Stimulated activated CD8-positive, alpha-beta memory T cell treated with anti-CD3 and anti-CD28 coated beads, Interleukin-4, amount 100 ng/mL, for 4 hours (primary cell): ENCODE measurements at regions not wholly inside any gene's neighbourhood (a gene's known extent, or its start where the extent isn't known, plus 50 kb on each side); places are given as distances from the start of the nearest gene placed in this dataset.

Experiments used
- DNase-seq, 2 donors: peaks; one replicate each; pipeline ENCODE4 v3.0.0-alpha.2; 2020; ENCODE audit warnings: low read depth in 2 of 2, low spot score in 1 of 2

DNA sequence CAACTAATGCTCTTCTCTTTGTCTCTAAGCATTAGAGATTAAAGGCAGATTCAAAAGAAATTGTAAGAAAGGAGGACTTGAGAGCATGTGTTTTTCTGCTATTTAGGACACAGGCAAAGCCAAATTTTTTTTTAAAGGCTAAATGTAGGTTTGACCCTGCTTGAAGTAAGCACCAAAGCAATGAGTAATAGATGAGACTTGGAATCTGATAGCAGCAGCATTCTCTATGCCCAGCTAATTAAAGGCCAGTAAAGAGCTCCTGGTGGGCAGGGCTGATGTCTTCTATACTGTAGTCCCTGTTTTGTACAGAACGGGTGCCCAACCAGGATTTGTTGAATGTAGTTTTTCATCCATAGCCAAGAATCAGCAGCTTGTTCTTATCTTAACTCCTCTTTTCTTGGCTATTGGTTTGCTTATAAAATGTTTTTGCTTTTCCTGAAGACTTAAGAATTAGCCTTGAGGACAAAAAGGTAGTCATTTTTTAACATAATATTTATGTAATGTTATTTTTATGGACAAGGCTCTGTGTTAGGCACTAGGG lies 179.6 kb downstream of the LMO4 start:
- DNase-seq: no peak

DNA sequence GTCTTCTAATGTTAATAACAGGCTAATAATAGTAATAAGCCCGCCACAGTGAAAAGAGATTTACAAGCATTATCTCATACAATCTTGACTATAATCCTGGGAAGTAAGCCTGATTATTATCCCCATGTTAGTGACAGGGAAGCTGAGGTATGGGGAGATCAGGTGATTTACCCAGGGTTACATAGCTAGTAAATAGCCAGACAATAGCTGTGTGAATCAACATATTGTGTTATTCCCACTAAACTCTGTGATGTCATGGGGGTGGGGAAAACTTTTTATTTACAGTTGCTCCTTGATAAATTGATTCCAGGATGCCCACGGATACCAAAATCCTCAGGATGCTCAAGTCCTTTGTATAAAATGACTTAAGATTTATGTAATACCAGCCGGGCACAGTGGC lies 181.9 kb downstream of the LMO4 start:
- DNase-seq: no peak

DNA sequence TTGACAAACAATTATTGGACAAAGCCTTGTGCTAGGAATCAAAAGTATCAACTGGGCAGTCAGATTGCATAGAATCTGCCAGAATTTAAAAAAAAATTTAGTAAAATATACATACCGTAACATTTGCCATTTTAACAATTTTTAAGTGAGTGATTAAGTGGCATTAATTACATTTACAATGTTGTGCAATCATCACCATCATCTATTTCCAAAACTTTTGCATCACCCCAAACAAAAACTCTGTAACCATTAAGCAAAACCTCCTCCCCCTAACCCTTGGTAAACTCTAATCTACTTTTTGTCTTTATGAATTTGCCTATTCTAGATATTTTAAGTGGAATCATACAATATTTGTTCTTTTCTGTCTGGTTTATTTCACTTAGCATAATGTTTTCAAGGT lies 182.8 kb downstream of the LMO4 start:
- DNase-seq: no peak

DNA sequence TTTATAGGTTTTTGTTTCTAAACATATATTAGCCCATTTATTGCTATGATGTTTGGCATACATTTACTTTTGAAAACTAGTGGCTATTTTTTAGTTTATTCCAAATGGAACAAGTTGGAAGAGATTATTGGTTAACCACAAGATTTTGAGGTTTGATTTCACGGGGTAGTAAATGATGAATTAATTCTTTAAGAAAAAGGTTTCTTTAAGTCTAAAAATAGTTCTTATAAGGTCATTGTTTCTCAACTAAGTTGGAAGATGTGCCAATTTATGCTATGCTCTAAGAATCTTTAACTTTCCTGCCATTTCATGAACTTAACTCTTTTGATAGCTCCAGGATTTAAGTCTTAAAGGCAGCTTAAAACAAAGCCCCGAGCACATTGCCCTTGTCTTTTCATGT lies 183.8 kb downstream of the LMO4 start:
- DNase-seq: no peak

DNA sequence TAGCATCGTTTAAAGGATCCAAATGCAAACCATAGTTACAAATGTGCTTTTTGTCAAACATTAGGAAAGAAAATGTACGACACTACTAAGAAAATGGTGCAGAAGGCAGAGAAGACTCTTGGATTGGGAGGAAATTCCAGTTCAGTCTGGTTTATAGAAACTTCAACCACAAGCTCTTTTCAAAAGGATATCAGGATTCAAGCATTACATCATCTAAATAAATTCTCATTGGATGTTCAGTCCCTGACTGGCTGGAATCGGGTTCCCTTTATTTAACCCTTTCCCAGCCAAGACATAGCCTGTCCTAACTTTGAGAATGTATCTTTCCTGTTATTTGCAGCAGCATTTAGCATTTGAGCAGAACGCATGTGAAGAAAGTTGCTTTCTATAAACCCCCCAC lies 184.6 kb downstream of the LMO4 start:
- no peak for DNase-seq

DNA sequence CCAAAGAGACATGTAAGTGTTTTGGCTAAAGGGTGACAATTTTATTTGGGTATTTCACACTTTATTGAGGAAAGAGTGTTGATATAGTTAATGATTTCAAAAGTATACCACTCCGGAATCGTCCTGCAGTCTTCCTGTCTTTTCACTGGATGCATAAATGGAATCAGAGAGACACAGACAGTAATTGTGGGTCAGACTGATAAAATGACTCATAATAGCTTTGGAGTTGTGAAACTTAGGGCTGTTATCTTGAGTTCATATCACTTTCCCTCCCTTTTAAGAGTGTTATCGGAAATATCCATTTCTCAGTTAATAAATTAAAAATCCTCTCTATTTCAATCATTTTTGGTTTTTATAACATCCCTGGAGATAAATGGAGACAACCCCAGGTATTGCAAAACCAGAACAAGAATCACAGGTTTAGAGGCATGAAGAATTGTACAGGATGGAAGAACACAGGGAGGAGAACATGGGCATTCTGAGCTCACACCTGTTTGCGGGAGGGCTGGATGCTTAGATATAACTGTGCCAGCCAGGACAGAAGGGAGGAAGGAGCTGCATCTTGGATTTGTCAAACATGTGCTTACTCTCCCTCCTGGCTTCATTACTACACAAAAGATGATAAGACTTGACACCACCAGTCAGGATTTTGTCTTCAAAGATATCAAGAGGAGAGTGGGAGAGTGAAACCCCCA lies 185.4 kb downstream of the LMO4 start:
- no peak for DNase-seq

DNA sequence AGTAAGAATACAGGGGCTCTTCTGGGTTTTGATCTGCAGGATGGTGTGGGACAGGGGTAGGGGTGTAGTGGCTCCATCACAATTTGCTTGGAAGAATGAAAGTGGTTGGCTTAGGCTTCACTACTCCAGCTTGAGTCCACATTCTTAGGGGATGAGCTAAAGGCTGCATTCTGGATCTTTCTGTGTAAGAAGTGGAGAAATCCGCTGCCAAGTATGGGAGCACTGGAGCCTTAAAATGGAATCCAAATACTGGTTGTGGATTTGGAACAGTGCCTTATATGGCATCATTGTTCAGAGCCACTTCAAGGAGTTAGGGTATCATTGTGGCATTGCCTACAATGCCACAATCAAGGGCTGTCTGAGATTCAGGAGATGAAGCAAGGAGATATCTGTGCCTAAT lies 187.1 kb downstream of the LMO4 start:
- no peak for DNase-seq

DNA sequence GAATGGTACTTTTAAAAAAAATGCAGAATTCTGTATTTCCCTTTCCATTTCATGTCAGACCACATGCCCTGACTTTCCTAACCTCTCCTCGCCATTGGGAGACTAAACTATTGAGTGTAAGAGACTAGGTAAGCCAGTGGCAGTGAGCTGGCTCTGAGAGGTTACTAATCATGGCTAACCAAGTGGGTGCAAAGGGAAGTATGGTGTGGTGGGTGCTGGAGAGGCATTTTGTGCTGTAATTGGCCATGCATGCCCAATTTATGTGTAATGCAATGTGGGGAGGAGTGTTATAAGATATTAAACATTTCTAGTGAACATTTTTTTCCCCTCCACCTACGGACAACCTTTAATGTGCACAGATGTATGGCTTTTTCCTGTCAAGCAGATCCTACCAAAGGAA lies 190.1 kb downstream of the LMO4 start:
- no peak for DNase-seq

DNA sequence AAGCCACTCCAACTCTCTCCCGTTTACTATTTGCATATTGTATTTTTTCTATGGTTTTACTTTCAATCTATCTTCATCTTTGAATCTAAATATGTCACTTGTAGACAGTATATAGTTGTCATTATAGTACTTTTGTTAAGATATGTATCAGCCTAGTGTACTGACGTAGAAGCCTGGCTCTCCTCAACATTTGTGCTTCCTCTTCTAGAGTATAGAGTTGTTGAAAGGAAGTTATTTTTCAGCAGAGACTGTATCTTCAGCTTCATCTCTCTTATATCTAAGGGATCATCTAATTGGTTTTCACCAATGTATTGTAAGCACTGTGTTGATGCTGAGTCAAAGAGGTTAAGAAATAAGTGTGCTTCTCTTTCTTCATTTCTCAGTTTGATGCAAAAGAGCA lies 192.8 kb downstream of the LMO4 start:
- no peak for DNase-seq

DNA sequence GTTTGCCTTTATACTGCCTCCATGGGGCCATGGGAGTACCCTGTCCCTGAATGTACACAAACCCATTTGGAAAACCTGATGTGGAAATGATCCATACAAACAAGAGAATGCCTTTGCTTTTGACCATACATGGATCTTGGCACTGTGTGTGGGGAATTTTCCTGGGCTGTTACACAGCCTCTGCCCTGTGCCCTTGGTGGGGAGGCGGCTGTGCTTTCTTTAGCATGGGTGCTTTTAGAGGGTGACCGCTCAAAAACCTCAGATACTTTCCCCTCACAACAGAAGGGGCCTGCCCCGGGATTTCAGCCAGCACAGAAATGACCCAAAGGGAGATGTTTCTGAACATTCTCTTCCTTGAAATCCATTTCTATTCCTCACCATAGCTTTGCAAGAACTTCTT lies 194.8 kb downstream of the LMO4 start:
- DNase-seq: no peak

DNA sequence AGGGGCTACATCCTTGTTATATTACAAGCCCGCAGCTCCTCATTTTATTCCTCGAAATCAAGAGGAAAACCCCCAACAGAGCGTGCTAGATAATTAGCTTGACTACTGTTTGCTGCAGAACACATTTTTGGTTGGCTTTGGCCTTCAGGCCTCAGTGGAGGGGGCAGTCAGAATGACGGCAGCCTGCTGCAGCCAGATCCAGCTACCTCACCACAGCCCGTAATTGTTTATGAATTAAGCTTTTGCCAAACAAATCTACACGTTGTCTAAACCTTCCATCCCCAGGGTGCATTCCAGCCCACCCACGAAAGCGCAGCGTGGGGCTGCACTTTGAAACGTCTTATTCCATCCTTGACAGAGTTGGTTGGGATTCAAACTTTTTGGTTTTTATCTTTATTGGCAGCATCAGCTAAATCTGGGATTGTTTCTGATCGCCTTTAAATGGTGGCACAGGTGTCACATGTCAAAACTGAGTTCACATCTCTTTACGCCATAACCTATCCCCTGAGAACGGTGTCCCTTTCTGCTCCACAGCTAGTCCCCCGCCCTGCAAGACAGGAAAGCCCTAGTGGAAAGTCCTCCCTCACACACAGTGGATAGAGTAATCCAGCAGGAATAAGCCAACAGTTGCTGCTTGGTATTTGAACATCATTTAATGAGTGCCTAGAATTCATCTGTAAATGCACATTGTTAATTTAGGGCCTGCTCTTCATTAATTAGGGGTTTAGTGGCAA lies 195.5 kb downstream of the LMO4 start:
- DNase-seq: no peak

DNA sequence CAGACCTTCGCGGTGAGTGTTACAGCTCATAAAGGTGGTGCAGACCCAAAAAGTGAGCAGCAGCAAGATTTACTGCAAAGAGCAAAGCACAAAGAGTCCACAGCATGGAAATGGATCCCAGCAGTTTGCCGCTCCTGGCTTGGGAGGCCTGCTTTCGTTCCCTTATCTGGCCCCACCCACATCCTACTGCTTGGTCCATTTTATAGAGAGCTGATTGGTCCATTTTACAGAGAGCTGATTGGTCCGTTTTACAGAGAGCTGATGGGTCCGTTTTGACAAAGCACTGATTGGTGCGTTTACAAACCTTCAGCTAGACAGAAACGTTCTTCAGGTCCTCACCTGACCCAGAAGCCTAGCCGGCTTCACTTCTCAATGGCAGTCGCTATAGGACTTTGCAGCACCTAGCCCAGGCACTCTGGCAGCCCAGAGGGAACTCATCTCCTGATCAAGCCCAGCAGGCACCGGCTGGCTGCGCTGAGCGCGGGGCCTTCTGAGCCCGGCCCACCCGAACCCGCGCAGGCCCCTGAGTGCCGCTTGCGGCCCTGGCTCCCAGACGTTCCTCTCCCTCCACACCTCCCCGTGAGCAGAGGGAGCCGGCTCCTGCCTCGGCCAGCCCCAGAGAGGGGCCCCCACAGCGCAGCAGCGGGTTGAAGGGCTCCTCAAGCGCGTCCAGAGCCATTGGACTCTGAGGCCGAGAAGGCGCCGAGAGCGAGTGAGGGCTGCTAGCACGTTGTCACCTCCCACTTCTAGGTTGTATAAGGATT lies 200.3 kb downstream of the LMO4 start:
- no peak for DNase-seq

DNA sequence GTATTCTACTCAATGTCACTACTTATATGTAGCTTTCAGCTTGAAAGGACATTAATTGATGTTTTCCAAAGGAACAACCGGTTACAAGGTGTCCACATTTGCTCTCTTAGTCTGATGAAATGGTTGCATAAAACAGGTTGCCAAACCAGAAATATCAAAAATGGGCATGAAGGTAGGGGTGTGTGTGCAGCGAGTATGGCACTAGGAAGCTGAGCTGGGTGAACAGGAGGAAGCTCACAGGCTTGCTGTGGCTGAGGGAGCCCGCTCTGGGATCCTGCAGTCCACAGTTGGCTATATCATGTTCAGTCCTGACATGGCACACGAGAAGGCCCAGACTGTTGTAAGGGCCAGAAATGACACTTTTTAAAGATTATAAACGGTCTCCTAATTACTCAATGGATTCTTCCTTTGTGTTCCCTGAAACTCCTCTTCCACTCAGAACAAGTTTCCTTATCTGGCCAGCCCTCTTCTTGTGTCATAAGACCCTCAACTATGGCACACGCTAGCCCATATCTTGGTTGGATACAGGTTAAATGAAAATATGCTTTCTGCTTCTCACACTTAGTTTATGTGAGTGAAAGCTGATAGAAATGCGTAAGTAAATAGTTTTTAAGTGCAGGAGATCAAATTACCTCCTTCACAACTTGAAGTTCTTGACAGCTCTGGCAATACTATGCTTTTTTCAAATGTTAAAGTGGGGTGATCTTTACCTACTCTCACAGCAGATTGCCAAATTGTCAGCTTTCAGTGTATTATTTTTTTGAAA lies 201.5 kb downstream of the LMO4 start:
- no peak for DNase-seq

DNA sequence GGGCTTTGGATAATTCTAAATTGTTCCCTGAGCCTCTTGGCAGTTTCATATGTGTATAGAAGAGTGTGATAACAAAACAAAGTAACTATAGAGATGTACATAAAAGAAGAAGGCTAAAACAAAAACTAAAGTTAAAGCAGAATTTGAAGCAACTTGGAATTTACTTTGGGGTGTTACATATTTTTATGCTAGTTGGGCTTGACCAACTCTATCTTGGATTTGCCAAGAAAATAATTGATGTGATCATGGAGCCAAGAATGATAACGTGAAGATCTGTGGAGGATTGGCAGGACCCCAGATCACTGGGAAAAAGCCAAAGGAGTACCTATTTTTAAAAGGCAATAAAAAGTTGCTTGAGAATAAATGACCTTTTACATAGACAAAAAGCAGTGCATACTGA lies 206.9 kb downstream of the LMO4 start:
- DNase-seq: no peak

DNA sequence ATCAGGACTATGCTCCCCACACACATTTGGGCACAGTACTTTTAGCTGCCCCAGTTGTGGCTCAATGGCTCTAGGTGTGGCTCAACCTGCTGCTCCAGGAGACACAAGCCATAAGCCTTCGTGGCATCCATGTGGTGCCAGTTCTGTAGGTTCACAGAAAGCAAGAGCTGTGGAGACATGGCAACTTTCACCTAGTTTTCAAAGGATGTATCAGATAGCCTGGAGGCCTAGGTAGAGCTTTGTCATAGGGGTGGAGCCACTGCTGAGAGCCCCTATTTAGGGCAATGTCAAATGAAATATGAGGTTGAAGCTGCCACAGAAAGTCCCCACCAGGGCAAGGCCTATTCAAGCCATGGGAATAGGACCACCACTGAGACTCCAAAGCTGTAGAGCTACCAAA lies 210.5 kb downstream of the LMO4 start:
- DNase-seq: no peak

DNA sequence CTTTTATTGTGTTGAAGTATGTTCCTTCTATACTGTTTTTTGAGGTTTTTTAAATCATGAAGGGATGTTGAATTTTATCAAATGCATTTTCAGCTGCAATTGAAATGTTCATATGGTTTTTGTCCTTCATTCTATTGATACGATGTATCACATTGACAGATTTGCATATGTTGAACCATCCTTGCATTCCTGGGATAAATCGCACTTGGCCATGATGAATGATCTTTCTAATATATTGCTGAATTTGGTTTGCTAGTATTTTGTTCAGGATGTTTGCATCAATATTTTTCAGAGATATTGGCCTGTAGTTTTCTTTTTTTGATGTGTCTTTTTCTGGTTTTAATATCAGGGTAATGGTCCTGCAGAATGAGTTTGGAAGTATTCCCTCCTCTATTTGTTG lies 214.0 kb downstream of the LMO4 start:
- DNase-seq: no peak

DNA sequence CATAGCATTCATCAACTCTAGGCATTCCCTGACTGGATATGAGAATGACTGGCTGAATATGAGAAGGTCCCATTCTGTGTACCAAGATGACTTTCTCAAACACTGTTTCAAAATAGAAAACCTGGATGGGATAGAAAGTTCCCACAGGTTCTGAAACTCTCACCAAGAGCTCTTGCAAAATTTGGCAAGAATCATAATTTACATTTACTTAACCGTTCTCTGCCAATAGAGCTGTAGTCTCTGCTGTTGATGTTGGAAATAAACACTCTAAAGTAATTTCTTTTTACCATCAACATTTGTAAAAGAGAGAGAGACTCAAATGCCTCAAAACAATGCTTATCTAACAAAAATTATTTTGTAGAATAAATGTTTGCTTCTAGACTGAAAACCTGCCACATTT lies 221.1 kb downstream of the LMO4 start:
- DNase-seq: no peak

DNA sequence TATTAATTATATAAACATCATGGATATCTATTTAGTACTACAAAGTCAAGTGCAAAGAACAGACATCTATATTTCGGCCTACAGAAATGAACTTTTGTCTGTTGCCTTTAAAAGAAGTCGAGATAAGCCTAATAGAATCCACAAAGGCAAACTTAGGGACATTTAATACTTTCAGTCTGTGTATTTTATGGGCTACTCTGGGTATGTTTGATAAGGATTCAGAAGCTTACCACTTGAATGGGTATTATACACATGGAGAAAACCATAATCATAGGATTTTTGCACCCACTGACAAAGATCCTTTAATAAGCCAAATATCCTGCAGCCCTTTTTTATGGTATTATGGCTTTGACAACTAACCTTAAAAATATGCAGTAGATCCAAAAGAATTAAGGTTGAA lies 224.8 kb downstream of the LMO4 start:
- DNase-seq: no peak

DNA sequence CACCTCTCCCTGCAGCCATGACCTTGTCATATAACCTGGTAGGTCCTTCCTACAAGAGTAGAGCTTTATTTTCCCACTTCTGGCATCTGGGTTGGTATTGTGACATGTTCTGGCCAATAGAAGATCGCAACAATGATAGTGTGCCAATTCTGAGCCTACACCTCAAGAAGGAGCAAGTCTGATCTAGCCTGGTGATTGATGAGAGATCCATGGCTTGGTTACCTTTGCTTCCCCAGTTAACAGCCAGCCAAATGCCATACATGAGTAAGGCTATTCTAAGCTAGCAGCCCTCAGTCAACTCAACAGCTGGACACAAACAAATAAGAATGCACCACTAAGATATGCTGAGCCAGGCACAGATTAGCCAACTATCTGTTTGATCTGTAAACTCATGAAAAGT lies 226.7 kb downstream of the LMO4 start:
- DNase-seq: no peak

DNA sequence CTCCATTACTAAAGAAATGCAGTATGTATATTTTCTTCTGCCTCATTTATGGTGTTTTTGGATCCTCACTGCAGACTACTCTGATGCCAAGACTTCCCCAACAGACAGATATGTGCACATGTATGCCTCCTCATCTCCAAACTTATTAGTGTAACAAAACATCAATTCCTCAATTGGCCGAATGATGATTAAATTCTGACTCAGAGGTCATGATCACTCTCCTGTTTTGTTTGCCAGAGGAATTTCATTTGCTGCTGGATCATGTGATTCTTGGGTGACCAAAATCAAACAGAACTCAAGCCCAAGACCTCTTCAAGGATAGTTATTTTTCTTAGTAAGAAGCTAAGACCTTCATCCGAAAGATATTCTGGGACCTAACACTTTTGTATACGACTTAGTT lies 227.6 kb downstream of the LMO4 start:
- no peak for DNase-seq

DNA sequence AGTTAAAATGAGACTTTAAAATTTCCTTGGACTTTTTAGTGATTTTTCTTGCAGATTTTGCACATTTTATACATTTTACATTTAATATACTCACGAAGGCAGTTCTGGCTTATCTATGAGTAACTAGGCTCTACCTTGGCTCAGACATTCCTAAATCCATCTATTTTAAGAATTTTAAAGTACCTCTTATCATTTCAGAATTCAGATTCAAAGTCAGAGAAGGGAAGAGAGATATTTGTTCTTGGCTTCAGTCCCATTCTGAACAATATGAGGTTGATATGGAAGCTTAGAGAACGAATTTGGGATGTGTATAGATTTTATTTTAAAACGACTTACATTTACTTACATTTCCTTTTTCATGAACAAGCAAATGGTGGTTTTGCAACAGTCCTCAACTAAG lies 230.2 kb downstream of the LMO4 start:
- no peak for DNase-seq
